DMS53 treated with DMSO at 0.1 percent for 48 hours (cell line): ENCODE measurements at regions not wholly inside any gene's neighbourhood (a gene's known extent, or its start where the extent isn't known, plus 50 kb on each side); places are given as distances from the start of the nearest gene placed in this dataset.
"Not testable (repeated sequence)": the region's sequence is repeated elsewhere in the genome, so short reads cannot be mapped to it uniquely, and the experiment has no call there.

Experiments used
- DNase-seq: peaks from one replicate; lab custom pipeline; 2025; ENCODE audit not compliant: unreplicated experiment; lab: John Stamatoyannopoulos, UW

- no peak for DNase-seq
Measured at GRCh38 chr11:90723475-90723874, 500.6 kb upstream of the CHORDC1 start.

GRCh38 chr11:90722552-90723190 is 499.8 kb upstream of the CHORDC1 start:
- peak; percentile 65 for DNase-seq

- DNase-seq, result no peak
Measured at GRCh38 chr11:90717522-90717921, 494.7 kb upstream of the CHORDC1 start.

GRCh38 chr11:90705661-90706060 is 482.8 kb upstream of the CHORDC1 start:
- no peak for DNase-seq

GRCh38 chr11:90704510-90704909 is 481.7 kb upstream of the CHORDC1 start:
- DNase-seq, result no peak

GRCh38 chr11:90701716-90702115 is 478.9 kb upstream of the CHORDC1 start:
- DNase-seq, result no peak

- peak; percentile 81 for DNase-seq
Measured at GRCh38 chr11:90700789-90701439, 478.1 kb upstream of the CHORDC1 start.

GRCh38 chr11:90699791-90700400 is 477.0 kb upstream of the CHORDC1 start:
- no peak for DNase-seq

- no peak for DNase-seq
Measured at GRCh38 chr11:90698238-90698637, 475.4 kb upstream of the CHORDC1 start.

GRCh38 chr11:90675496-90675895 is 452.6 kb upstream of the CHORDC1 start:
- not testable (repeated sequence) for DNase-seq

- DNase-seq, result no peak
Measured at GRCh38 chr11:90669094-90669493, 446.2 kb upstream of the CHORDC1 start.

- DNase-seq, result no peak
Measured at GRCh38 chr11:90668502-90668901, 445.7 kb upstream of the CHORDC1 start.

- no peak for DNase-seq
Measured at GRCh38 chr11:90661233-90661632, 438.4 kb upstream of the CHORDC1 start.

GRCh38 chr11:90656171-90656570 is 433.3 kb upstream of the CHORDC1 start:
- DNase-seq, result no peak

- no peak for DNase-seq
Measured at GRCh38 chr11:90650153-90650552, 427.3 kb upstream of the CHORDC1 start.

GRCh38 chr11:90646706-90647105 is 423.9 kb upstream of the CHORDC1 start:
- DNase-seq, result no peak

GRCh38 chr11:90646266-90646665 is 423.4 kb upstream of the CHORDC1 start:
- no peak for DNase-seq

- DNase-seq, result peak; percentile 44
Measured at GRCh38 chr11:90639461-90639993, 416.7 kb upstream of the CHORDC1 start.

GRCh38 chr11:90635886-90636285 is 413.0 kb upstream of the CHORDC1 start:
- no peak for DNase-seq

- DNase-seq, result no peak
Measured at GRCh38 chr11:90635151-90635550, 412.3 kb upstream of the CHORDC1 start.

GRCh38 chr11:90630176-90630575 is 407.3 kb upstream of the CHORDC1 start:
- DNase-seq, result no peak

GRCh38 chr11:90629229-90629806 is 406.5 kb upstream of the CHORDC1 start:
- DNase-seq, result no peak
